Uterus (tissue), 3 donors: ENCODE measurements at regions not wholly inside any gene's neighbourhood (a gene's known extent, or its start where the extent isn't known, plus 50 kb on each side); places are given as distances from the start of the nearest gene placed in this dataset.

Experiments used
- DNase-seq, 2 donors: peaks; one replicate each; pipeline ENCODE4 v3.0.0-alpha.2; 2019 to 2020
- H3K27ac ChIP-seq, 2 donors: fragments of 200-600 bp; sonication (generic); 1 replicate in 1 of 2; 2 replicates in 1 of 2; pipeline ENCODE4 v1.5.1; 2016 to 2018
- H3K27me3 ChIP-seq, 2 donors: fragments of 200-600 bp; sonication (generic); one replicate each; pipeline ENCODE4 v1.5.1; 2018 to 2019; ENCODE audit warnings: control low read depth in 1 of 2
- H3K36me3 ChIP-seq, 2 donors: fragments of 200-600 bp; sonication (generic); one replicate each; pipeline ENCODE4 v1.5.1; 2019; ENCODE audit warnings: control low read depth in 1 of 2
- H3K4me1 ChIP-seq, 2 donors: fragments of 200-600 bp; sonication (generic); one replicate each; pipeline ENCODE4 v1.5.1; 2018 to 2019; ENCODE audit warnings: control low read depth in 1 of 2
- H3K4me3 ChIP-seq, 2 donors: fragments of 200-600 bp; sonication (generic); 1 replicate in 1 of 2; 2 replicates in 1 of 2; pipeline ENCODE4 v1.5.1; 2018 to 2019; ENCODE audit warnings: mild to moderate bottlenecking in 1 of 2
- H3K9me3 ChIP-seq, 2 donors: fragments of 200-600 bp; sonication (generic); one replicate each; pipeline ENCODE4 v1.5.1; 2019; ENCODE audit warnings: control low read depth in 1 of 2
- POLR2A ChIP-seq, 2 donors: fragments of 450-650 bp; IDR thresholded peaks; one replicate each; pipeline ENCODE4 v1.6.1; 2016; ENCODE audit warnings: antibody characterized with exemption in 2 of 2, mild to moderate bottlenecking in 1 of 2, moderate library complexity in 1 of 2
- intact Hi-C: fragments of 100-400 bp; cut with DNase I; formaldehyde crosslinking; loops from one replicate; pipeline ENCODE4 v1.15.1; 2023; ENCODE audit warnings: low total_unique reads
- TF ChIP-seq, protein P1 (sequence below), 4 experiments: fragments of 200-600 bp in 2 of 4; fragments of 450-650 bp in 2 of 4; sonication (generic) in 2 of 4; IDR thresholded peaks; one replicate each; pipeline ENCODE4 v1.5.1; 2016 to 2019; ENCODE audit warnings: antibody characterized with exemption in 4 of 4, mild to moderate bottlenecking in 2 of 4, moderate library complexity in 1 of 4
- donor health status: DM: yes; HTN: yes; CAD: no.

GRCh38 chr5:167688341-167689130 is 602.9 kb upstream of the WWC1 start:
- Histone ChIP-seq H3K4me1 (no peaks in the 10 kb centered on the region), H3K9me3 (no peaks in the 10 kb centered on the region), H3K27ac (no peak overlapping the region), H3K36me3 (no peaks in the 10 kb centered on the region), H3K27me3 (no peaks in the 10 kb centered on the region), H3K4me3 (no peak overlapping the region)
- DNase-seq: no peak
- intact Hi-C loops: no loop called here
- TF ChIP-seq, protein P1, sequence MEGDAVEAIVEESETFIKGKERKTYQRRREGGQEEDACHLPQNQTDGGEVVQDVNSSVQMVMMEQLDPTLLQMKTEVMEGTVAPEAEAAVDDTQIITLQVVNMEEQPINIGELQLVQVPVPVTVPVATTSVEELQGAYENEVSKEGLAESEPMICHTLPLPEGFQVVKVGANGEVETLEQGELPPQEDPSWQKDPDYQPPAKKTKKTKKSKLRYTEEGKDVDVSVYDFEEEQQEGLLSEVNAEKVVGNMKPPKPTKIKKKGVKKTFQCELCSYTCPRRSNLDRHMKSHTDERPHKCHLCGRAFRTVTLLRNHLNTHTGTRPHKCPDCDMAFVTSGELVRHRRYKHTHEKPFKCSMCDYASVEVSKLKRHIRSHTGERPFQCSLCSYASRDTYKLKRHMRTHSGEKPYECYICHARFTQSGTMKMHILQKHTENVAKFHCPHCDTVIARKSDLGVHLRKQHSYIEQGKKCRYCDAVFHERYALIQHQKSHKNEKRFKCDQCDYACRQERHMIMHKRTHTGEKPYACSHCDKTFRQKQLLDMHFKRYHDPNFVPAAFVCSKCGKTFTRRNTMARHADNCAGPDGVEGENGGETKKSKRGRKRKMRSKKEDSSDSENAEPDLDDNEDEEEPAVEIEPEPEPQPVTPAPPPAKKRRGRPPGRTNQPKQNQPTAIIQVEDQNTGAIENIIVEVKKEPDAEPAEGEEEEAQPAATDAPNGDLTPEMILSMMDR (IDR thresholded peaks at IDR 0.05): no peak
- no peak for TF ChIP-seq POLR2A (IDR thresholded peaks at IDR 0.05)

GRCh38 chr5:167694325-167695147 is 596.9 kb upstream of the WWC1 start:
- Histone ChIP-seq H3K9me3 (no peaks in the 10 kb centered on the region), H3K36me3 (no peaks in the 10 kb centered on the region), H3K27ac (no peak overlapping the region), H3K4me1 (no peaks in the 10 kb centered on the region), H3K27me3 (no peaks in the 10 kb centered on the region), H3K4me3 (no peak overlapping the region)
- intact Hi-C loops: no loop called here
- TF ChIP-seq POLR2A (IDR thresholded peaks at IDR 0.05): no peak
- TF ChIP-seq, protein P1 (IDR thresholded peaks at IDR 0.05): no peak
- DNase-seq: no peak

DNA sequence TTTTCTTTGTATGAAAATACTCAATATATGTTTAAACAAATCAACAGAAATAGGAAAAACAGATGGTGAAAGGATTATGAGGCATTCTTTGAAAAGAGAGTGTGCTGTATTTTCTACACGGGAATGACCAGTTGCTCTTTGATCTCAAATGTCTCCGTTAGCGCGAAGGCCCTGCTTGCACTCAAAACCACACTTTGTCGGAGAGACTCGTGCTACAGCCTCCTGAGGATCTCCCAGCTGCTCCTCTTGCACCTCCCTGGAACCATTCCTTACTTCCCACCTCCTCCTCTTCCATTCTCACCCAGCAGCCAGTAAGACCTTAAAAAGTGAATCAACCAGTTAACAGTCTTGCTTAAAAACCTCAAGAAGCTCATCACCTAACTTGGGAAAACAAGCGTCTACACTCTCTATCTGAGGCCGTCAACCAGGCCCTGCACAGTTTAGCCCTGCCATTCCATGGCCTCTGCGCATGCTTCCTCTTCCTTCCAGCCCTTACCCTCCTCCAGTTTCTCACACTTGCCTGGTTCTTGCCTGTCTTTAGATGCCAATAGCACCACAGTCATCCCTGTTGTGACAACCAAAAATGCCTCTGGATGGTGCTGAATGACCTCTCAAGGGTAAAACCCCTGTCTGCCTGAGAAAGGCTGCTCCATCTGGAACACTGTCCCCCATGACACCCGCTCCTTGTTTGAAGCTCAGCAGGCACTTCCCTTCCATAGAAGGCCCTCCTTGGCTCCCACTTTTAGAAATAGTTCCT is 594.7 kb upstream of the WWC1 start:
- Histone ChIP-seq H3K27ac (no peak overlapping the region), H3K36me3 (no peaks in the 10 kb centered on the region), H3K4me3 (no peak overlapping the region), H3K4me1 (no peaks in the 10 kb centered on the region), H3K27me3 (no peaks in the 10 kb centered on the region), H3K9me3 (no peaks in the 10 kb centered on the region)
- no peak for DNase-seq
- intact Hi-C loops: no loop called here
- TF ChIP-seq, protein P1 (IDR thresholded peaks at IDR 0.05): no peak
- no peak for TF ChIP-seq POLR2A (IDR thresholded peaks at IDR 0.05)

- no peak overlapping the region for H3K27ac ChIP-seq
Measured at GRCh38 chr5:167699432-167699831, 592.0 kb upstream of the WWC1 start.

More at GRCh38 chr5:167699432-167699831, 592.0 kb upstream of the WWC1 start:
- no peaks in the 10 kb centered on the region for H3K36me3 ChIP-seq
- no peak overlapping the region for H3K4me3 ChIP-seq
- intact Hi-C loops: no loop called here
- no peaks in the 10 kb centered on the region for H3K27me3 ChIP-seq
- H3K9me3 ChIP-seq: no peaks in the 10 kb centered on the region
- TF ChIP-seq, protein P1 (IDR thresholded peaks at IDR 0.05): no peak
- TF ChIP-seq POLR2A (IDR thresholded peaks at IDR 0.05): no peak
- H3K4me1 ChIP-seq: no peaks in the 10 kb centered on the region
- no peak for DNase-seq
